GM18873 (cell line): ENCODE measurements at regions not wholly inside any gene's neighbourhood (a gene's known extent, or its start where the extent isn't known, plus 50 kb on each side); places are given as distances from the start of the nearest gene placed in this dataset.

Experiments used
- ATAC-seq: cut with Tn5 transposase; IDR thresholded peaks from one replicate; pipeline ENCODE4 v1.9.1; 2021; ENCODE audit warnings: mild to moderate bottlenecking, moderate library complexity, moderate number of reproducible peaks; ENCODE audit not compliant: unreplicated experiment, low FRiP score

- no peak for ATAC-seq
Observed at GRCh38 chr4:123705419-123705818, 308.8 kb downstream of the SPRY1 start.

GRCh38 chr4:123706973-123707372, 310.4 kb downstream of the SPRY1 start:
- ATAC-seq: no peak

GRCh38 chr4:123708902-123709301, 312.3 kb downstream of the SPRY1 start:
- no peak for ATAC-seq

- ATAC-seq: no peak
Observed at GRCh38 chr4:123709336-123709735, 312.7 kb downstream of the SPRY1 start.

DNA sequence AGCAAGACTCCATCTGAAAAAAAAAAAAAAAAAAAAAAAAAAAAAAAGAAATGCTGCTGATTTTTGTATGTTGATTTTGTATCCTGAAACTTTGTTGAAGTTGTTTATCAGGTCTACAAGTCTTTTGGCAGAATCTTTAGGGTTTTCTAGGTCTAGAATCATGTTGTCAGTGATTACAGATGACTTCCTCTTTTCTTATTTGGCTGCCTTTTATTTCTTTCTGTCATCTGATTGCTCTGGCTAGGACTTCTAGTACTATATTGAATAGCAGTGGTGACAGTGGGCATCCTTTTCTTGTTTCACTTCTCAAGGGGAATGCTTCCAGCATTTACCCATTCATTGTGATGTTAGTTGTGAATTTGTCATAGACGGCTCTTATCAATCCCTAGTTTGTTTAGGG, 334.4 kb downstream of the SPRY1 start:
- no peak for ATAC-seq

- ATAC-seq: no peak
Observed at GRCh38 chr4:123737156-123737555, 340.6 kb downstream of the SPRY1 start.

GRCh38 chr4:123739806-123740205, 343.2 kb downstream of the SPRY1 start:
- ATAC-seq: no peak

DNA sequence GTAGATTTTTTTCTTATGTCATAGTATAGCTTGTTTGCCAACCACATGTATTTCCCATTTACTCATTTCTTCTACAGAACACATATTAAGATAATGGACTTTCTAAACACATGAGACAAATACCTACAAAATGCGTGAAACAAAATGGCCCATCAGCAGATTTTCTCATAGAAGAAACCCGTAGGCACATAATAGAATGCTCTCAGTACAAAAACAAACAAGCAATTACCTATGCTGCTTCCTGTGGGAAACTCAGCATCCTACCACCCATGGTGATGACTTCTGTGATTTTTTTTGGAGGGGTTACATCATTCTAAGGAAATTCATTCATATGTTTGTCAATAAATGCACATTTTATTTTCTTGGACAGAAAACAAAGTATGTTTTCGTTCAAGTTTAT, 343.6 kb downstream of the SPRY1 start:
- no peak for ATAC-seq

DNA sequence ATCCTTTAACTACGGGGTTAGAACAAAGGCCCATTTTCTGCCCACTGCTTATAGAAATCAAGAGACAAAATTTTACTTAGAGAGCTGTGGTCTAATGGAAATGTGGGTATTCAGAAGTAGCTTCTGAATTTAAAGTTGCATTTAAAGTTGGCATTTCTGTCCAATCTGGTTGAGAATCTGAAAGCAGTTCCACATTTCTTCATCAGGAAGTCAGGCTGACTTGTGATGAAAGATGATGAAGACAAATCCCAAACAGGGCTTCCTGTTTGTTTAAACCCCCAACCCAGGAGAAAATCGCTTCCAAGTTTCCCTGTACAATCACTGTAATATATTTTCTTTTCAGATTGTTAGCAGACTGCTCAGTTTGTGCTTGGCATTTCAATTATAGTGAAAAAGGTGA, 345.3 kb downstream of the SPRY1 start:
- ATAC-seq: no peak

DNA sequence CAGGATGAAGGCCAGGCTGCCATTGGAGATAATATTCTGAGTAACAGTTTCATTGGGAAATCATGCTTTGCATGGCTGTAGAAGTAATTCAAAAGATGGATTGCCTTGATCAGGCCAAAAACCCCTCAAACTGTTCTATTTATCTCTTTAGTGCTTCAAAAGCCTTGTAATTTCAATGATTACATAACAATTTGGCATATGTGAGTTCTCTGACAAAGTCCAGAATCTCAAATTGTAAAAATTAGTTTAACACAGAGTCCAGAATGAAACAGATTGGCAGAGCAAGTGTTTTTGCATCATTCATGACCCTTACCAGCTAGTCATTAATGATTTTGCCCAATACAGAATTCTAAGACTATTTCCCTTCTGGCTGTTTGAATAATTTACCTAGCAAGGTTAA, 347.3 kb downstream of the SPRY1 start:
- no peak for ATAC-seq

- ATAC-seq: no peak
Observed at GRCh38 chr4:123744664-123745290, 348.2 kb downstream of the SPRY1 start.

- ATAC-seq: no peak
Observed at GRCh38 chr4:123747016-123747415, 350.4 kb downstream of the SPRY1 start.

GRCh38 chr4:123748806-123749205, 352.2 kb downstream of the SPRY1 start:
- ATAC-seq: no peak

- no peak for ATAC-seq
Observed at GRCh38 chr4:123749383-123749782, 352.8 kb downstream of the SPRY1 start.

DNA sequence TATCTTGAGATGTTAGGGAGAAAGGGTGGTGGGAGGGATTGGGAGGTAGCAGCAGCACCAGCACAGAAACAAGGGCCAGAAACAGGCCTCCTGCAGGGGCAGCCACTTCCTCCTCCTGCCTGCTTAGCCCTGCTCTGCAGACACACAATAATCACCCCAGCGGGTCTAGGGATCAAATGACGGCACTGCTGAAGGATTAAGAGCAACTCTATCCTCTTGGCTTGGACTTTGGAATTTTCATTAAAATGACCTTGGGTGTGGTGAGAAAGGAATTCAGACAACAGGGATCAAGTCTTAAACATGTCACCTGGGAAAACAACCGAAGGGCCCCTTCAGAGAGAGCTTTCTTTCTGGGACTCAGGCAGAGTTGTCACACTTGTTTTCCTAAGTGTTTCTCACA, 353.4 kb downstream of the SPRY1 start:
- ATAC-seq: no peak

DNA sequence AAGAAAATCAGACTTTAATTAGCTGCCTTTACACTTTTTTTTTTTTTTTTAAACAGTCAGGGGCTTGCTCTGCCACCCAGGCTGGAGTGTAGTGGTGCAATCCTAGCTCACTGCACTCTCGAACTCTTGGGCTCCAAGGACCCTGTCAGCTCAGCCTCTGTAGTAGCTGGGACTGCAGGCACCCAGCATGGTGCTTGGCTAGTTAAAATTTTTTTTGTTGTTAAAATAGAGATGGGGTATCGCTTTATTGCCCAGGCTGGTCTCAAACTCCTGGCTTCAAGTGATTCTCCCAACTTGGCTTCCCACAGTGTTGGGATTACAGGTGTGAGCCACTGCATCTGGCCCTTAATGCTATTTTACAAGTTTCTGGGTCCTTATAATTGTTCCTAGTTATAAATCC, 359.1 kb downstream of the SPRY1 start:
- no peak for ATAC-seq

GRCh38 chr4:123767806-123768205, 371.2 kb downstream of the SPRY1 start:
- no peak for ATAC-seq

DNA sequence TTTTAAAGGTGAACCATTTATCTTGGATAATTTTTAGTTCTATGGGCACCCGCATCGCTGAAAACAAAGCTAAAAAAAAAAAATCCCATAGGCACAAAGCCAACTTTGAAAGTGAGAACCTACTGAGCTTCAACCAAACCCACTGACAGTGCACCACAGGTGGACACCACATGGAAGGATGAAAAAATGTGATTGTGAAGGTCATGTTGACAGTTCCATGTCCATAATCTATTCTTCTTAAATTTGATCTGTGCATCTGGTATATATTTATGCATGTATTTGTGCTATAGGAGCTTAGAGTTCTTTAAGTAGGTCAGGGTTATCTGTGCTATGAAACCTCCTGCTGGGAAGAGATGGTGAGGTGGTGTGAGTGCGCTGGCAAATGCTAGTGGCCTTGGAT, 374.3 kb downstream of the SPRY1 start:
- ATAC-seq: no peak

DNA sequence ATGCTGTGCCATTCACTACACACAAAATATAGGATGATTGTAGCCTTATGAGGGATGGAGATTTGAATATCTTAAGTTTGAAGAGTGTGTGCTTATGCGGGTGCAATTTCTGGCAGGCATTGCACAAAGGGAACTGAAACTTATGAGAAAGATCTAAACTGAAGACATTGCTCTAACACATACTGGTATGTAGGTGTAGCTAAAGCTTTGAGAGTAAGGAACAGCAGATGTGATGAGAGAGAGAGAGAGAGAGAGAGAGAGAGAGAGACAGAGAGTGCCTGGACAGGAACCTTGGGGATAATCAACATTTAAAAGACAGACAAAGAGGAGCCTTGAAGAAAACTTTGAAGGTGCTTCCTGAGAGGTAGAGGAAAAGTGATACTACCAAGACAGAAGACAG, 379.7 kb downstream of the SPRY1 start:
- peak; percentile 99 for ATAC-seq

DNA sequence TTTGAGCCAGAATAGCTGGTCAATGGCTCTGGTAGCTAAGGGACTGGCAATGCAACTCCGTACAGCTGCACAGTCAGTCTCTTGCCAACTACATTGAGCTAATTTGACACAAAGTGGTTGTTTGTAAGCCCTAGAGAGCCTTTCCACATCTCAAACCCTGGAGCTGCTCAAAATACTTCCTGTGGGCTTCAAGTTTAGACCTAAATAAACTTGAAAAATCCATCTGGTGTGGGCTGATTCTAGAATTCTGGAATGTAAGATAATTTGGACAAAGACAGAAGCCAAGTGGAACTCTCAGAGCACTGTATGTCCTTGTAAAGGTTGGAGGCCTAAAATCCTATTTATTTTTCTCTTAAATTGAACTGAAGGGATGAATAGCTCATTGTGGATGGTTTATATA, 380.8 kb downstream of the SPRY1 start:
- no peak for ATAC-seq

GRCh38 chr4:123783151-123783790, 386.7 kb downstream of the SPRY1 start:
- no peak for ATAC-seq

- ATAC-seq: no peak
Observed at GRCh38 chr4:123783921-123784320, 387.3 kb downstream of the SPRY1 start.

GRCh38 chr4:123784626-123785025, 388.0 kb downstream of the SPRY1 start:
- no peak for ATAC-seq
